ENCODE measurements at regions not wholly inside any gene's neighbourhood (a gene's known extent, or its start where the extent isn't known, plus 50 kb on each side); places are given as distances from the start of the nearest gene placed in this dataset.

DNA sequence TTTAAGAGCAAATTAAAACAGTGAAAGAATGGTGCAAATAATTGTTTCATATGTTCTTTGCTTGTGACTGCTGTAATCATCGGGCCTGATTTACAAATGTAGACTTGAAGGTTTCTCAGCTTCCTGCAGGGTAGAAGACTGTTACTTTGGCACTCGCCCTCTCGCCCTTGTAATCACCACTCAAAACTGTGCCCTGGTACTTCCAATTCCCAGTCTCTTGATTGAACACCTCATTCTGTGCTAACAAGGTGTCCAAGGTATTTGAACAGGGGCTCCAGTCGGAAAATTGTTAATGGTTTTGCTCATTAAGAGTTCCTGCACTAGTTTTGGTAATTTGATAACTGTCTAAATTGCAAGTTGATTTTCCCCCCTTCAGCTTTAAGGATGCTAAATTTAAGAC lies 209.5 kb downstream of the ZIC1 start:
- TF ChIP-seq POLR2A (IDR thresholded peaks at IDR 0.05): no peak
- TF ChIP-seq, protein P1, sequence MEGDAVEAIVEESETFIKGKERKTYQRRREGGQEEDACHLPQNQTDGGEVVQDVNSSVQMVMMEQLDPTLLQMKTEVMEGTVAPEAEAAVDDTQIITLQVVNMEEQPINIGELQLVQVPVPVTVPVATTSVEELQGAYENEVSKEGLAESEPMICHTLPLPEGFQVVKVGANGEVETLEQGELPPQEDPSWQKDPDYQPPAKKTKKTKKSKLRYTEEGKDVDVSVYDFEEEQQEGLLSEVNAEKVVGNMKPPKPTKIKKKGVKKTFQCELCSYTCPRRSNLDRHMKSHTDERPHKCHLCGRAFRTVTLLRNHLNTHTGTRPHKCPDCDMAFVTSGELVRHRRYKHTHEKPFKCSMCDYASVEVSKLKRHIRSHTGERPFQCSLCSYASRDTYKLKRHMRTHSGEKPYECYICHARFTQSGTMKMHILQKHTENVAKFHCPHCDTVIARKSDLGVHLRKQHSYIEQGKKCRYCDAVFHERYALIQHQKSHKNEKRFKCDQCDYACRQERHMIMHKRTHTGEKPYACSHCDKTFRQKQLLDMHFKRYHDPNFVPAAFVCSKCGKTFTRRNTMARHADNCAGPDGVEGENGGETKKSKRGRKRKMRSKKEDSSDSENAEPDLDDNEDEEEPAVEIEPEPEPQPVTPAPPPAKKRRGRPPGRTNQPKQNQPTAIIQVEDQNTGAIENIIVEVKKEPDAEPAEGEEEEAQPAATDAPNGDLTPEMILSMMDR (IDR thresholded peaks at IDR 0.05 in 8 of 11, conservative IDR thresholded peaks at IDR 0.05 in 3 of 11): no peak
